ENCODE measurements at regions not wholly inside any gene's neighbourhood (a gene's known extent, or its start where the extent isn't known, plus 50 kb on each side); places are given as distances from the start of the nearest gene placed in this dataset.

DNA sequence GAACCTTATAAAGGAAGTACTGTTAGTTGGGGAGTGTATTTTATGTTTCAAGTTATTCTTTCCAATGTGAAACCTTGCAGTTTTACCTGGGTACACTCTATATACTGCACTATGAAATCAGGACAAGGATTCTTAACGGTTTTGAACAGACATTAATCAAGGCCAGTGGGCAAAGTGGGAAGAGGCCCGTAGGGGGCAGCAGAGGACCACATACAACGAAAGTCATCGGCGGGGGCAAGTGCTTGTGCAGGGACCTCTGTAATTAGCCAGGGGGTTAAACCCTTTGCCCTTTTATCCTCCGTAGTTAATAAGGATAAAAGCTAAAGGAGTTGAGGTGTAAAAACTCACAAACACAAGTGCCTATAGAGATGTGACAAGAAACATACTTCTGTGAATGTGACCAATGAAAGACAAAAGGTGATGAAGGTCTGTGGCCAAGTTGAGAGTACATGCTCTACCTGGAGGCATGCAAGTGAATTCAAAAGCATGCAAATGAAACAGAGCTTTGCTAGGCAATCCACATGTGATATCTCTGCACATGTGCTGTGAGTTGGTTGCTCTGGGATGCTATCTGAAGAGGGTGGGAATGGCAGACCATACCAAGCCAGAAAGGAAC is 392.7 kb upstream of the MAN1A1 start (continued):
- no peak for TF ChIP-seq KAT2B (IDR thresholded peaks at IDR 0.05; ENCODE audit: borderline replicate concordance, low read depth, low read length)
- no peak for TF ChIP-seq DPF2 (CRISPR knock-in tag; IDR thresholded peaks at IDR 0.05; ENCODE audit: borderline replicate concordance, low read depth)
- no peak for TF ChIP-seq CREB1 (IDR thresholded peaks at IDR 0.05)
- TF ChIP-seq CREB1 (CRISPR knock-in tag; IDR thresholded peaks at IDR 0.05), result no peak
- TF ChIP-seq TBX2 (CRISPR knock-in tag; IDR thresholded peaks at IDR 0.05; ENCODE audit: borderline replicate concordance), result no peak
- TF ChIP-seq, protein P1, sequence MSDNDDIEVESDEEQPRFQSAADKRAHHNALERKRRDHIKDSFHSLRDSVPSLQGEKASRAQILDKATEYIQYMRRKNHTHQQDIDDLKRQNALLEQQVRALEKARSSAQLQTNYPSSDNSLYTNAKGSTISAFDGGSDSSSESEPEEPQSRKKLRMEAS (IDR thresholded peaks at IDR 0.05), result no peak
- TF ChIP-seq SMC3 (IDR thresholded peaks at IDR 0.05; ENCODE audit: low read length), result peak; percentile 80
- no peak for TF ChIP-seq NCOA1 (CRISPR knock-in tag; IDR thresholded peaks at IDR 0.05)
- no peak for TF ChIP-seq YY1 (IDR thresholded peaks at IDR 0.05; ENCODE audit: insufficient read depth, insufficient replicate concordance, low read depth, low read length)
- TF ChIP-seq ZFYVE20 (CRISPR knock-in tag; IDR thresholded peaks at IDR 0.05; ENCODE audit: borderline replicate concordance, low read depth), result no peak
- 0 out of 2 replicates have a peak, but pooled peaks have one; percentile 29 for TF ChIP-seq ARID3A (IDR thresholded peaks at IDR 0.05; ENCODE audit: low read depth, low read length)
- no peak for TF ChIP-seq FOSL1 (CRISPR knock-in tag; IDR thresholded peaks at IDR 0.05; ENCODE audit: borderline replicate concordance)
- TF ChIP-seq ZNF430 (CRISPR knock-in tag; IDR thresholded peaks at IDR 0.05), result no peak
- no peak; the same call in 1 of the 2 replicates for TF ChIP-seq IKZF5 (CRISPR knock-in tag; IDR thresholded peaks at IDR 0.05)
- TF ChIP-seq, protein P2, sequence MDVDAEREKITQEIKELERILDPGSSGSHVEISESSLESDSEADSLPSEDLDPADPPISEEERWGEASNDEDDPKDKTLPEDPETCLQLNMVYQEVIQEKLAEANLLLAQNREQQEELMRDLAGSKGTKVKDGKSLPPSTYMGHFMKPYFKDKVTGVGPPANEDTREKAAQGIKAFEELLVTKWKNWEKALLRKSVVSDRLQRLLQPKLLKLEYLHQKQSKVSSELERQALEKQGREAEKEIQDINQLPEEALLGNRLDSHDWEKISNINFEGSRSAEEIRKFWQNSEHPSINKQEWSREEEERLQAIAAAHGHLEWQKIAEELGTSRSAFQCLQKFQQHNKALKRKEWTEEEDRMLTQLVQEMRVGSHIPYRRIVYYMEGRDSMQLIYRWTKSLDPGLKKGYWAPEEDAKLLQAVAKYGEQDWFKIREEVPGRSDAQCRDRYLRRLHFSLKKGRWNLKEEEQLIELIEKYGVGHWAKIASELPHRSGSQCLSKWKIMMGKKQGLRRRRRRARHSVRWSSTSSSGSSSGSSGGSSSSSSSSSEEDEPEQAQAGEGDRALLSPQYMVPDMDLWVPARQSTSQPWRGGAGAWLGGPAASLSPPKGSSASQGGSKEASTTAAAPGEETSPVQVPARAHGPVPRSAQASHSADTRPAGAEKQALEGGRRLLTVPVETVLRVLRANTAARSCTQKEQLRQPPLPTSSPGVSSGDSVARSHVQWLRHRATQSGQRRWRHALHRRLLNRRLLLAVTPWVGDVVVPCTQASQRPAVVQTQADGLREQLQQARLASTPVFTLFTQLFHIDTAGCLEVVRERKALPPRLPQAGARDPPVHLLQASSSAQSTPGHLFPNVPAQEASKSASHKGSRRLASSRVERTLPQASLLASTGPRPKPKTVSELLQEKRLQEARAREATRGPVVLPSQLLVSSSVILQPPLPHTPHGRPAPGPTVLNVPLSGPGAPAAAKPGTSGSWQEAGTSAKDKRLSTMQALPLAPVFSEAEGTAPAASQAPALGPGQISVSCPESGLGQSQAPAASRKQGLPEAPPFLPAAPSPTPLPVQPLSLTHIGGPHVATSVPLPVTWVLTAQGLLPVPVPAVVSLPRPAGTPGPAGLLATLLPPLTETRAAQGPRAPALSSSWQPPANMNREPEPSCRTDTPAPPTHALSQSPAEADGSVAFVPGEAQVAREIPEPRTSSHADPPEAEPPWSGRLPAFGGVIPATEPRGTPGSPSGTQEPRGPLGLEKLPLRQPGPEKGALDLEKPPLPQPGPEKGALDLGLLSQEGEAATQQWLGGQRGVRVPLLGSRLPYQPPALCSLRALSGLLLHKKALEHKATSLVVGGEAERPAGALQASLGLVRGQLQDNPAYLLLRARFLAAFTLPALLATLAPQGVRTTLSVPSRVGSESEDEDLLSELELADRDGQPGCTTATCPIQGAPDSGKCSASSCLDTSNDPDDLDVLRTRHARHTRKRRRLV (CRISPR knock-in tag; IDR thresholded peaks at IDR 0.05), result no peak
- TF ChIP-seq CEBPB (IDR thresholded peaks at IDR 0.05; ENCODE audit: borderline replicate concordance, low read depth, low read length), result no peak
- TF ChIP-seq TOPORS (CRISPR knock-in tag; IDR thresholded peaks at IDR 0.05), result no peak
- TF ChIP-seq MBNL3 (CRISPR knock-in tag; conservative IDR thresholded peaks at IDR 0.05), result no peak
- TF ChIP-seq, protein P3, sequence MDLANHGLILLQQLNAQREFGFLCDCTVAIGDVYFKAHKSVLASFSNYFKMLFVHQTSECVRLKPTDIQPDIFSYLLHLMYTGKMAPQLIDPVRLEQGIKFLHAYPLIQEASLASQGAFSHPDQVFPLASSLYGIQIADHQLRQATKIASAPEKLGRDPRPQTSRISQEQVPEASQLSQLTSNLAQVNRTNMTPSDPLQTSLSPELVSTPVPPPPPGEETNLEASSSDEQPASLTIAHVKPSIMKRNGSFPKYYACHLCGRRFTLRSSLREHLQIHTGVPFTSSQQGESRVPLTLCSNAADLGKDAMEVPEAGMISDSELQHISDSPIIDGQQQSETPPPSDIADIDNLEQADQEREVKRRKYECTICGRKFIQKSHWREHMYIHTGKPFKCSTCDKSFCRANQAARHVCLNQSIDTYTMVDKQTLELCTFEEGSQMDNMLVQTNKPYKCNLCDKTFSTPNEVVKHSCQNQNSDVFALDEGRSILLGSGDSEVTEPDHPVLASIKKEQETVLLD (CRISPR knock-in tag; IDR thresholded peaks at IDR 0.05; ENCODE audit: low read depth), result no peak
- 0 out of 2 replicates have a peak, but pooled peaks have one; percentile 29 for TF ChIP-seq ZNF331 (CRISPR knock-in tag; IDR thresholded peaks at IDR 0.05)
- TF ChIP-seq ZNF326 (CRISPR knock-in tag; IDR thresholded peaks at IDR 0.05; ENCODE audit: borderline replicate concordance), result no peak
- no peak for TF ChIP-seq MTA1 (CRISPR knock-in tag; IDR thresholded peaks at IDR 0.05; ENCODE audit: borderline replicate concordance)
